GM19372 (cell line): ENCODE measurements at regions not wholly inside any gene's neighbourhood (a gene's known extent, or its start where the extent isn't known, plus 50 kb on each side); places are given as distances from the start of the nearest gene placed in this dataset.
A peak's percentile ranks its signal among the peaks of the same experiment; 100 is the strongest.

Experiments used
- ATAC-seq: cut with Tn5 transposase; IDR thresholded peaks from one replicate; pipeline ENCODE4 v1.9.1; 2021; ENCODE audit warnings: mild to moderate bottlenecking, low read depth, moderate library complexity; ENCODE audit not compliant: unreplicated experiment

- no peak for ATAC-seq
These were observed 272.8 kb downstream of the FIGN start for GRCh38 chr2:163462993-163463392.

DNA sequence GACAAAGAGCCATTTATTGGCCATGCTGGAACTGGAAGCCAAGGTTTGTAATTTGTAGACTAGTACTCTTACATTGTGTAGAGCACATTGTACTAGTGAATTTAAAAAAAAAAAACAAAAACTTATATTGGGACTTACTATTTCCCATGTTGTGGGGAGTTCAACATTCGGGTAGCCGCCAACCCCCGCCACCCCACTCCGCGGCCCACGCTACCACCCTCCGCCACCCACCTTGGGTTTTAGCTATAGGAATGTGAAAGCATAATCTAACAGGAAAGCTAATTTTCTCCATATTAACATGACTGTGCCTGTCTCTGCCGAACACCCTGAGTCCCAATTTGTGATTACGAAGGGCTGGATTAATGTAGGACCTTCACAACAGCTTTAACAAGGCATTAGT, 275.8 kb downstream of the FIGN start:
- ATAC-seq, result no peak

GRCh38 chr2:163456953-163457743, 278.7 kb downstream of the FIGN start:
- no peak for ATAC-seq

- ATAC-seq, result peak; percentile 75
These were observed 280.0 kb downstream of the FIGN start for GRCh38 chr2:163455815-163456214.

- ATAC-seq, result no peak
These were observed 281.9 kb downstream of the FIGN start for GRCh38 chr2:163453920-163454319.

GRCh38 chr2:163441603-163442002, 294.2 kb downstream of the FIGN start:
- no peak for ATAC-seq

GRCh38 chr2:163436963-163437362, 298.8 kb downstream of the FIGN start:
- no peak for ATAC-seq

DNA sequence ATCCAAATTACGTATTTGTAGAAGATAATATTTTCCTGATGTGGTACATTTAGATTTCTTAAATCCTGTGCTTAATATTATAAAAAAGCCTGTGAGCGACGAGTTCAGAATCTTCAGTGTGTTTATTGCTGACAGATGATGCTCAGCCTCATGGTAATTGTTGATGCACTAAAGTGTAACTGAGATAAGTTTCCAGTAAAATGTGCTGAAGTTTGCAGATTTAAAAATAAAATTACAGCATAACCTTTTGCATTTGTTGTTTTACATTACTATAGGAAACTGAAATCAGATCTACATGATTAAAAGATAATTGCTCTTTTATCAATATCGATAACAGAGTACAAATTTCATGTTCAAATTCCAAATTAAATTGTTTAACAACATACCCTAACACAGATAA, 307.6 kb downstream of the FIGN start:
- no peak for ATAC-seq

- no peak for ATAC-seq
These were observed 315.2 kb downstream of the FIGN start for GRCh38 chr2:163420604-163421003.

- no peak for ATAC-seq
These were observed 316.6 kb downstream of the FIGN start for GRCh38 chr2:163419000-163419830.

DNA sequence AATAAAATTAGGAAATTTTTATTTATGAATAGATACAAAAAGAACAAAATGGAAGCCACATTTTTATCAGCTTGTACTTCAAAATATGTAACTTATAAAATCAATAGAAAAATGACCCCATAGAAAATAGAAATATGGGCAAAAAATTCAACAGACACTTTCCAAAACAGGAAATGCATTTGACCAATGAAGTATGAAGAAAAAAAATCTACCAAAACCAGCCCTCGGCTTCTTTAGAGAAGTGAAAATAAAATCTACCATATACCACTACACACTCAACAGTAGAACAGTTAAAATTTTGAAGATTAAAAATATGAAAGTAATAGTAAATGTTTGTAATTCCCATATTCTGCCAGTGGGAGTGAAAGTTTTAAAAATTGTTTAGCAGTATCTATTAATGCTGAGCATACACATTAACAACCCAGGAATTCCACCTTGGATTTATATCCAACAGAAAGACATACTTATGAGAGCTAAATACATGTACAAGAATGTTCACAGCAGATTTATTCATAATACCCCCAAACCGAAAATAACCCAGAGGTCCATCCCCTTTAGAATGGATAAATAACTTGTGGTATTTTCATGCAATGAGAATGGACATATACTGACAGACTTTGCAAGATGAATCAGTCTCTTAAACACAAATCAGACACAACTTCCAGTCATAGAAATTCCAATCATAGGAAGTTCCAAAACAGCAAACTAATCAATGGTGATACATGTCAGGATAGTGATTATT, 318.0 kb downstream of the FIGN start:
- peak; percentile 85 for ATAC-seq

DNA sequence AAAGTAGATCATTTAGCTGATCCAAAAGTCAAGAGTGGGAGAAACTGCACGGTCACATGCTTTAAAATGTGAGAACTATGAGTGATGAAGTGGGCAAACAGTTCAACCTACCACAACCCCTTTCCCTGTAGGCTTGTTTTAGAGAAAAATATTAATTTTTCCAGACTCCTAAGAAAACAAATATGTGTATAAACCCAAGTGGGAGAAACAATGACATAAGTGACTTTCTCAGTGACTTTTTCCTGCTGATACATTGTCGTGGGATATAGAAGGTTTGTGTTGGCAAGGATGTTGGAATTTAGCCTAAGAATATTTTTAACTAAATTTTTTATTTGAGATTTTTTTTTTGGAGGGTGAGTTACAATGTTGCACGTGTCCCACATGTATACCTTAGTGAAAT, 321.7 kb downstream of the FIGN start:
- ATAC-seq, result no peak

DNA sequence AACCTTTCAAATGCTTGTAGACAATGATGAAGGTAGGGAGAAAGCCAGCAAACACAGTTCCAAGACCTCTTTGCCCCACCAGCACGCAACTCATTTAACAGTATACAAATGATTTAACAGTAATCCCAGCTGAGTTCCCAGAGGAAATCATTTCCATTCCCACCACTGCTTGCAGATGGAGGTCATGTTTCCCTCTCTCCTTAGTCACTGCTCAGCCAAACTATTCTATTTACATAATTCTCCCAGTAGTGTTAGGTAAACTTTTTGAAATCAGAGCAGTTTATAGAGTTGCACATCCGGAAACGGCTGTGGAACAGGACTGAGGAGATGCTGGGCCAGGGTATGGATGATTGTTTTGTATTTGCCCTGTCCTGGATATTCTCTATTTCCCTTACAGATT, 328.5 kb downstream of the FIGN start:
- no peak for ATAC-seq

DNA sequence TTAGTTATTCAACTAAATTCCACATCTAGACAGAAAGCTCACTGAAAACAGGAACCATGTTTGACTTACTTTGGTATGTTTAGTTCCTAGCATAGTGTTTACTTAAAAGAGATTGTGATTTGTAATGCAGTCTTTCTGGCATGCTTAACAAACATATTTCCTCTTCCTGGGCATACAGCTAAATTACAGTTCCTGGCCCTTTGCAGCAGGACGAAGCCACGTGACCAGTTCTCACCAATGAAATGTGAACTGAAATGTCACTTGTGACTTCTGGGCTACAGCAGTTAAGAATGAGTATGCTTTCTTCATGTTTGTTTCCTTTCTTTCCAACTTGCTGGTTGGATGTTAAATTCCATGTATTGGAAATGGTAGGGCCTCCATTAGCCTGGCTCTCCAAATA, 330.5 kb downstream of the FIGN start:
- ATAC-seq, result no peak

GRCh38 chr2:163401481-163401880, 334.3 kb downstream of the FIGN start:
- ATAC-seq, result no peak

GRCh38 chr2:163397451-163397850, 338.4 kb downstream of the FIGN start:
- no peak for ATAC-seq

DNA sequence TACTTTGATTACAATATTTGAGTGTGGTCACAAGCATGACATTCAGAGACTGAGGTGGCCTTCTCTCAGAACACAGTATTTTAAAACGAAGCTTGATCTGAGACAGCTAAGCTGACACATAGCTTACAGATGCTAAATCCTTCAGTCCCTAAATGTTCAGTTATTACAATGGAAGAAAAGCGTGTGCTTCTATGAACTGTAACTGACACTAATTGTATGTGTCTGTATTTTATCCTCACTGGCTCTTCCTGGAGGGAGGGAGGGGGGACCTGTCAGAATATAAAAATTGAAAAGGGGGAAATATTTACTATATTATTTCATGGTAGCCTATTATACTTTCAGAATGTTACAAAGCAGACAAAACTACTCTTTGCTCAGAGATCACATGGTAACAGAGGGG, 340.2 kb downstream of the FIGN start:
- no peak for ATAC-seq

- no peak for ATAC-seq
These were observed 346.0 kb downstream of the FIGN start for GRCh38 chr2:163389838-163390237.

DNA sequence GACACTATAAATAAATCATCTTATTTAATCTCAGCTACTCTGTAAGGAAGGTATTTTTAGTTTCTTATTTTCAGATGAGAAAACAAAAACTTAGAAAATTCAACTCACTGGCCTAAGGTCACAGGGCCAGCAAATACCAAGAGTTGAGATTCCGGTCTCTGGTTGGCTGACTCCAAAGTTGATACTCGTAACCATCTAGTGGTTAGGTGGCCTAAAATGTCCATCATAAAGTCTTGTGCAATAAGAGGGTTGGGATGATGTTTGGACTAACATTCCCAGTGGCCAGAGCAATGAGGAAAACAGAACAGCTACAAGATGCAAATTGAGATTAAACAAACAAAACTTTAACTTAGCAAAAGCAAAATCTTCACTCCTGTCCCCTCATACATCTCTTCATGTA, 360.3 kb downstream of the FIGN start:
- ATAC-seq, result no peak

DNA sequence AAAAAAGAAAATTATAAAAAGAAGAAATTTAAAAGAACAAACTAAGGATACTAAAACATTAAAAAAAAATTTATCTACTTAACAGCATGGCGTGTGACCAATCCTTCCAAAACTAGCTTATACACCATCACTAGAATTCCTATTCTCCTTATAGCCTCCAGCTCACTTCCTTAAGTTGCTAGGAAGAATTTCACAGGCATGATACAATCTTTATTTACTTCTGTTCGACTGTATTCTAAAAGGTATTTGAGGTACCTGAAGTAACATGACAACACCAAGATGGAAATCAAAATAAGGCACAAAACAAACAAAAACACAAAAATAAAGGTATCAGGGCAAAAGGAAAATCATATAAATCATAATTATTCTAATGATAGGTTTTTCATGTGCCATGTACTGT, 360.7 kb downstream of the FIGN start:
- no peak for ATAC-seq

DNA sequence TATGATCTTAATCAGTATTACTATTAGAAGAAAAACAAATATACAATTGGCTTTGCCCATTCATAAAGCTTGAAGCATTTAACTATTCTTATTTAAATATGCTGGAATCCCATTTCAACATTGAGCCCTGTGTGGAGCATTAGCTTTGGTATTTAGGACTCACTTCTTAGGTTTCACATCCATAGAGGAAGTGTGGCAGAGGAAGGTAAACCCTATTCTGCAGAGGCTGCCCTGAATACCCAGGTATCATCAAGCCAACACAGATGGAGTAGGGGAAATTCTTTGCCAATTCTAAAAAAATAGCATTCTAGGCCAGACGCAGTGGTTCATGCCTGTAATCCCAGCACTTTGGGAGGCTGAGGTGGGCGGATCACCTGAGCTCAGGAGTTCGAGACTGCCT, 361.5 kb downstream of the FIGN start:
- no peak for ATAC-seq
